H9 (cell line): ENCODE measurements at regions not wholly inside any gene's neighbourhood (a gene's known extent, or its start where the extent isn't known, plus 50 kb on each side); places are given as distances from the start of the nearest gene placed in this dataset.

Source experiments
- DNase-seq: peaks from one replicate; pipeline ENCODE4 v3.0.0-alpha.2; 2017
- H2AFZ ChIP-seq: one replicate; pipeline ENCODE4 v1.6.1; 2013; ENCODE audit warnings: mild to moderate bottlenecking, low read length, control low read depth, moderate library complexity
- H2AK5ac ChIP-seq: 2 replicates; pipeline ENCODE4 v1.6.1; 2013; ENCODE audit warnings: low read length, control low read depth, mixed read lengths; ENCODE audit not compliant: insufficient read length
- H2BK120ac ChIP-seq: one replicate; pipeline ENCODE4 v1.6.1; 2013; ENCODE audit warnings: low read depth, mild to moderate bottlenecking, low read length, control low read depth, inconsistent platforms; ENCODE audit not compliant: poor library complexity, severe bottlenecking
- H2BK12ac ChIP-seq: 2 replicates; pipeline ENCODE4 v1.6.1; 2013; ENCODE audit warnings: low read length, control low read depth, mixed read lengths, low read depth; ENCODE audit not compliant: insufficient read length
- H2BK15ac ChIP-seq: 2 replicates; pipeline ENCODE4 v1.6.1; 2013; ENCODE audit warnings: low read depth, low read length, control low read depth
- H2BK20ac ChIP-seq: one replicate; pipeline ENCODE4 v1.6.1; 2013; ENCODE audit warnings: low read depth, mild to moderate bottlenecking, low read length, control low read depth, inconsistent platforms; ENCODE audit not compliant: poor library complexity, severe bottlenecking
- H2BK5ac ChIP-seq: 2 replicates; pipeline ENCODE4 v1.6.1; 2013; ENCODE audit warnings: low read length, control low read depth, mixed read lengths; ENCODE audit not compliant: insufficient read length
- H3K14ac ChIP-seq: 2 replicates; pipeline ENCODE4 v1.6.1; 2013; ENCODE audit warnings: low read length, control low read depth; ENCODE audit not compliant: insufficient read depth
- H3K18ac ChIP-seq: 2 replicates; pipeline ENCODE4 v1.6.1; 2013; ENCODE audit warnings: low read depth, mild to moderate bottlenecking, mixed read lengths, low read length, control low read depth; ENCODE audit not compliant: insufficient read length
- H3K23ac ChIP-seq: 2 replicates; pipeline ENCODE4 v1.6.1; 2013; ENCODE audit warnings: low read length, control low read depth, mixed read lengths, low read depth; ENCODE audit not compliant: insufficient read length
- H3K23me2 ChIP-seq: 2 replicates; pipeline ENCODE4 v1.6.1; 2013; ENCODE audit warnings: low read depth, mild to moderate bottlenecking, mixed read lengths, low read length, control low read depth; ENCODE audit not compliant: insufficient read length, poor library complexity, severe bottlenecking
- H3K27ac ChIP-seq: 2 replicates; pipeline ENCODE4 v1.5.1; 2013; ENCODE audit warnings: low read length, control low read depth, mixed read lengths, low read depth; ENCODE audit not compliant: insufficient read length
- H3K27me3 ChIP-seq: 2 replicates; pipeline ENCODE4 v1.6.1; 2013; ENCODE audit warnings: low read length, control low read depth, inconsistent platforms; ENCODE audit not compliant: insufficient read depth
- H3K4ac ChIP-seq: 2 replicates; pipeline ENCODE4 v1.6.1; 2013; ENCODE audit warnings: low read depth, mild to moderate bottlenecking, control low read depth, inconsistent platforms, low read length, moderate library complexity
- H3K4me1 ChIP-seq: 2 replicates; pipeline ENCODE4 v1.6.1; 2013; ENCODE audit warnings: low read length, control low read depth, inconsistent platforms; ENCODE audit not compliant: insufficient read depth
- H3K4me2 ChIP-seq: 2 replicates; pipeline ENCODE4 v1.6.1; 2013; ENCODE audit warnings: low read length, control low read depth, mixed read lengths; ENCODE audit not compliant: insufficient read length, insufficient read depth
- H3K56ac ChIP-seq: 2 replicates; pipeline ENCODE4 v1.6.1; 2013; ENCODE audit warnings: low read depth, mild to moderate bottlenecking, mixed read lengths, low read length, control low read depth; ENCODE audit not compliant: insufficient read length
- H3K79me1 ChIP-seq: 2 replicates; pipeline ENCODE4 v1.6.1; 2013; ENCODE audit warnings: low read depth, mild to moderate bottlenecking, moderate library complexity, low read length, control low read depth, inconsistent platforms; ENCODE audit not compliant: insufficient read depth, poor library complexity, severe bottlenecking
- H3K79me2 ChIP-seq: 2 replicates; pipeline ENCODE4 v1.6.1; 2013; ENCODE audit warnings: low read length, control low read depth, inconsistent platforms; ENCODE audit not compliant: insufficient read depth
- H3K9ac ChIP-seq: 2 replicates; pipeline ENCODE4 v1.6.1; 2013; ENCODE audit warnings: low read length, control low read depth, mixed read lengths; ENCODE audit not compliant: insufficient read length; ENCODE audit errors: extremely low read depth
- H3K9me3 ChIP-seq: one replicate; pipeline ENCODE4 v1.6.1; 2013; ENCODE audit warnings: low read depth, low read length, inconsistent platforms; ENCODE audit not compliant: control insufficient read depth
- H3T11ph ChIP-seq: one replicate; pipeline ENCODE4 v1.6.1; 2013; ENCODE audit warnings: mild to moderate bottlenecking, low read length, control low read depth, inconsistent platforms
- H4K20me1 ChIP-seq: one replicate; pipeline ENCODE4 v1.6.1; 2013; ENCODE audit not compliant: control insufficient read depth, insufficient read length, insufficient read depth
- H4K5ac ChIP-seq: 2 replicates; pipeline ENCODE4 v1.6.1; 2013; ENCODE audit warnings: low read depth, mild to moderate bottlenecking, mixed read lengths, low read length, control low read depth; ENCODE audit not compliant: insufficient read length
- H4K8ac ChIP-seq: replicated peaks from 2 replicates; pipeline ENCODE4 v1.6.1; 2013; ENCODE audit warnings: low read length, control low read depth, mixed read lengths, low read depth; ENCODE audit not compliant: insufficient read length
- H4K91ac ChIP-seq: 2 replicates; pipeline ENCODE4 v1.6.1; 2013; ENCODE audit warnings: low read depth, mild to moderate bottlenecking, moderate library complexity, mixed read lengths, low read length, control low read depth; ENCODE audit not compliant: insufficient read length
- H3K27ac Mint-ChIP-seq, 3 experiments: 2 replicates in 2 of 3; 3 replicates in 1 of 3; pipeline ENCODE4 v1.8.0; 2020 to 2021; ENCODE audit warnings: mixed read lengths in 3 of 3, mild to moderate bottlenecking in 1 of 3, moderate library complexity in 1 of 3
- H3K27me3 Mint-ChIP-seq: 2 replicates; pipeline ENCODE4 v1.8.0; 2021; ENCODE audit warnings: low read depth, mild to moderate bottlenecking, moderate library complexity, mixed read lengths
- H3K36me3 Mint-ChIP-seq, 3 experiments: 2 replicates in 2 of 3; 3 replicates in 1 of 3; pipeline ENCODE4 v1.8.0; 2020 to 2021; ENCODE audit warnings: low read depth in 3 of 3, mixed read lengths in 3 of 3; ENCODE audit not compliant: insufficient read depth in 1 of 3
- H3K4me1 Mint-ChIP-seq, 2 experiments: 2 replicates each; pipeline ENCODE4 v1.8.0; 2020; ENCODE audit warnings: mixed read lengths in 2 of 2
- H3K4me3 Mint-ChIP-seq, 2 experiments: 2 replicates in 1 of 2; 3 replicates in 1 of 2; pipeline ENCODE4 v1.8.0; 2020 to 2021; ENCODE audit warnings: mild to moderate bottlenecking in 2 of 2, mixed read lengths in 2 of 2, moderate library complexity in 1 of 2
- H3K9me3 Mint-ChIP-seq, 2 experiments: 2 replicates in 1 of 2; 3 replicates in 1 of 2; pipeline ENCODE4 v1.8.0; 2020; ENCODE audit warnings: mild to moderate bottlenecking in 2 of 2, mixed read lengths in 2 of 2, moderate library complexity in 1 of 2
- CTCF ChIP-seq: fragments of 200-600 bp; sonication (generic); conservative IDR thresholded peaks from 3 replicates; pipeline ENCODE4 v1.8.0; 2021; ENCODE audit warnings: antibody characterized with exemption, mild to moderate bottlenecking
- WGBS: extraction: QIAGEN DNeasy Blood & Tissue Kit; methylation state at CpG from one replicate; pipeline ENCODE4 v1.1.7; 2013; ENCODE audit warnings: missing lambda C conversion rate, low lambda C conversion rate, mixed read lengths; ENCODE audit not compliant: insufficient read length; ENCODE audit errors: extremely low coverage; 5-methylcytosine and 5-hydroxymethylcytosine counted together

- no peak for DNase-seq
- Histone ChIP-seq H4K5ac (no peak overlapping the region), H4K91ac (no peak overlapping the region)
Observed at GRCh38 chr3:94431876-94432570, 369.2 kb downstream of the NSUN3 start.

More at GRCh38 chr3:94431876-94432570, 369.2 kb downstream of the NSUN3 start:
- H3K4me1 Mint-ChIP-seq = peaks cover 0 to 3% of the 10 kb centered on the region in 2 experiments; a peak in 1 of 4 replicates
- Histone ChIP-seq H3K79me1 (no peaks in the 10 kb centered on the region), H3K4me2 (no peak overlapping the region), H3K23me2 (no peaks in the 10 kb centered on the region), H3T11ph (no peak overlapping the region), H2BK12ac (no peak overlapping the region), H2AFZ (peak overlapping the region; percentile 56), H2AK5ac (no peak overlapping the region), H3K79me2 (no peaks in the 10 kb centered on the region), H2BK15ac (no peak overlapping the region), H3K4ac (no peak overlapping the region), H2BK20ac (no peak overlapping the region), H3K56ac (no peak overlapping the region), H3K4me1 (no peaks in the 10 kb centered on the region), H3K18ac (no peak overlapping the region), H4K8ac (no peak overlapping the region), H3K27ac (no peak overlapping the region), H3K9ac (no peak overlapping the region), H3K14ac (no peak overlapping the region), H3K27me3 (no peaks in the 10 kb centered on the region), H3K9me3 (peaks cover under 1% of the 10 kb centered on the region), H2BK5ac (no peak overlapping the region), H4K20me1 (no peaks in the 10 kb centered on the region), H2BK120ac (no peak overlapping the region), H3K23ac (no peak overlapping the region)
- TF ChIP-seq CTCF = no peak
- H3K36me3 Mint-ChIP-seq = peaks cover 2 to 6% (median 3%) of the 10 kb centered on the region in 3 experiments; a peak in 2 of 7 replicates
- H3K9me3 Mint-ChIP-seq = peaks cover 0 to 7% of the 10 kb centered on the region in 2 experiments; a peak in 4 of 5 replicates
- no peak overlapping the region for H3K27ac Mint-ChIP-seq
- H3K27me3 Mint-ChIP-seq = no peaks in the 10 kb centered on the region
- H3K4me3 Mint-ChIP-seq = no peak overlapping the region
- WGBS = no CpG with 5 or more reads among the region's 3 CpGs
